Adrenal gland (tissue), 5 donors: ENCODE measurements at regions not wholly inside any gene's neighbourhood (a gene's known extent, or its start where the extent isn't known, plus 50 kb on each side); places are given as distances from the start of the nearest gene placed in this dataset.
"Not testable (repeated sequence)": the region's sequence is repeated elsewhere in the genome, so short reads cannot be mapped to it uniquely, and the experiment has no call there.

Source experiments
- POLR2A ChIP-seq, 2 donors: fragments of 450-650 bp; IDR thresholded peaks; one replicate each; pipeline ENCODE4 v1.6.1; 2017; ENCODE audit warnings: antibody characterized with exemption in 2 of 2, mild to moderate bottlenecking in 2 of 2, moderate library complexity in 1 of 2
- TF ChIP-seq, protein P1 (sequence below), 6 experiments: fragments of 450-650 bp in 4 of 6; fragments of 200-600 bp in 2 of 6; sonication (generic) in 1 of 6; IDR thresholded peaks; 1 replicate in 5 of 6; 2 replicates in 1 of 6; pipeline versions ENCODE4 v1.5.1 to v1.8.0; 2016 to 2021; ENCODE audit warnings: antibody characterized with exemption in 6 of 6, mild to moderate bottlenecking in 2 of 6, moderate library complexity in 1 of 6
- donor health status: DM: no; HTN: no; CAD: no.

DNA sequence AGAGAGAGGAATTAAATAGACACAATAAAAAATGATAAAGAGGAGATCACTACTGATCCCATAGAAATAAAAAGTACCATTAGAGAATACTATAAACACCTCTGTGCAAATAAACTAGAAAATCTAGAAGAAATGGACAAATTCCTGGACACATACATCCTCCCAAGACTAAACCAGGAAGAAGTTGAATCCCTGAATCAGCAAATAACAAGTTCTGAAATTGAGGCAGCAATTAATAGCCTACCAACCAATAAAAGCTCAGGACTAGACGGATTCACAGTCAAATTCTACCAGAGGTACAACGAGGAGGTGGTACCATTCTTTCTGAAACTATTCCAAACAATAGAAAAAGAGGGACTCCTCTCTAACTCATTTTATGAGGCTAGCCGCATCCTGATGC lies 862.7 kb upstream of the NRXN1 start:
- TF ChIP-seq, protein P1, sequence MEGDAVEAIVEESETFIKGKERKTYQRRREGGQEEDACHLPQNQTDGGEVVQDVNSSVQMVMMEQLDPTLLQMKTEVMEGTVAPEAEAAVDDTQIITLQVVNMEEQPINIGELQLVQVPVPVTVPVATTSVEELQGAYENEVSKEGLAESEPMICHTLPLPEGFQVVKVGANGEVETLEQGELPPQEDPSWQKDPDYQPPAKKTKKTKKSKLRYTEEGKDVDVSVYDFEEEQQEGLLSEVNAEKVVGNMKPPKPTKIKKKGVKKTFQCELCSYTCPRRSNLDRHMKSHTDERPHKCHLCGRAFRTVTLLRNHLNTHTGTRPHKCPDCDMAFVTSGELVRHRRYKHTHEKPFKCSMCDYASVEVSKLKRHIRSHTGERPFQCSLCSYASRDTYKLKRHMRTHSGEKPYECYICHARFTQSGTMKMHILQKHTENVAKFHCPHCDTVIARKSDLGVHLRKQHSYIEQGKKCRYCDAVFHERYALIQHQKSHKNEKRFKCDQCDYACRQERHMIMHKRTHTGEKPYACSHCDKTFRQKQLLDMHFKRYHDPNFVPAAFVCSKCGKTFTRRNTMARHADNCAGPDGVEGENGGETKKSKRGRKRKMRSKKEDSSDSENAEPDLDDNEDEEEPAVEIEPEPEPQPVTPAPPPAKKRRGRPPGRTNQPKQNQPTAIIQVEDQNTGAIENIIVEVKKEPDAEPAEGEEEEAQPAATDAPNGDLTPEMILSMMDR (IDR thresholded peaks at IDR 0.05), result not testable (repeated sequence)
- TF ChIP-seq POLR2A (IDR thresholded peaks at IDR 0.05), result not testable (repeated sequence)
